HG02642 (cell line): ENCODE measurements at regions not wholly inside any gene's neighbourhood (a gene's known extent, or its start where the extent isn't known, plus 50 kb on each side); places are given as distances from the start of the nearest gene placed in this dataset.

Experiments used
- ATAC-seq: cut with Tn5 transposase; IDR thresholded peaks from one replicate; pipeline ENCODE4 v1.9.1; 2021; ENCODE audit warnings: mild to moderate bottlenecking; ENCODE audit not compliant: unreplicated experiment, poor library complexity

GRCh38 chr3:70120357-70120966, 120.9 kb downstream of the SAMMSON start:
- ATAC-seq = peak; percentile 99

GRCh38 chr3:70127192-70127591, 127.7 kb downstream of the SAMMSON start:
- ATAC-seq = no peak

DNA sequence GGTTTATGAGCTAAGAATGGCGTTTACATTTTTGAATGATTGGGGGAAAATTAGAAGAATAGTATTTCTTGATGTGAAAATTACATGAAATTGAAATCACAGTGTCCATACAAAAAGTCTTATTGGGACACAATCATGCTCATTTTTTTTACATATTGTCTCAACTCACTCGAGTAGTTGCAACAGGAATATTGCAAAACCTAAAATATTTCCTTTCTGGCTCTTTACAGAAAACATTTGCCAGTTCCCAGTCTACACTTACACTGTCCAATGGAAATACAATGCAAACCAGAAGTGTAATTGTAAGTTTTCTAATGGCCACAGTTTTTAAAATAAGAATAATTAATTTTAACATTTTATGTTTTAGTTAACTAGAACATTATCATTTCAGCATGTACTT, 137.8 kb downstream of the SAMMSON start:
- no peak for ATAC-seq

DNA sequence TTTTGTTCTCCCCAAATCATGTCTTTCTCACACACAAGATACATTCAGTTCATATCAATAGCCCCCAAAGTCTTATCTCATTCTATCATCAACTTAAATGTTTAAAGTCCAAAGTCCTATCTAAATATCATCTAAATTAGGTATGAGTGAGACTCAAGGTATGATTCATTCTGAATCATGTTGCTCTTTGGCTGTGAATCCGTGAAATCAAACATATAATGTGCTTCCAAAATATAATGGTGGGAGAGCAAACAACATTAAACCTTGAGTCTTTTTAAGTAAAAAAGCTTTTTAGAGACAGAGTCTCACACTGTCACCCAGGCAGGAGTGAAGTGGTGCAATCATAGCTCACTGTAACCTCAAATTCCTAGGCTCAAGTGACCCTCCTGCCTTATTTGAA, 139.1 kb downstream of the SAMMSON start:
- no peak for ATAC-seq
